Keratinocyte (primary cell): ENCODE measurements at regions not wholly inside any gene's neighbourhood (a gene's known extent, or its start where the extent isn't known, plus 50 kb on each side); places are given as distances from the start of the nearest gene placed in this dataset.

Experiments used
- DNase-seq: peaks from one replicate; pipeline ENCODE4 v3.0.0-alpha.2; 2011; ENCODE audit warnings: low read depth, missing footprints, low spot score
- FAIRE-seq: peaks from 2 replicates; lab custom pipeline; 2011; peaks lifted over from hg19 to GRCh38; lab: Jason Lieb, UNC
- H2AFZ ChIP-seq: 2 replicates; pipeline ENCODE4 v1.6.0; 2012; ENCODE audit warnings: low read length, control low read depth, inconsistent platforms; ENCODE audit not compliant: control insufficient read depth
- H3K27ac ChIP-seq: 2 replicates; pipeline ENCODE4 v1.5.1; 2011; ENCODE audit warnings: low read length; ENCODE audit not compliant: control insufficient read depth, insufficient read depth
- H3K27me3 ChIP-seq: 3 replicates; pipeline ENCODE4 v1.6.0; 2011; ENCODE audit warnings: low read length; ENCODE audit not compliant: control insufficient read depth, insufficient read depth; ENCODE audit errors: extremely low read depth
- H3K36me3 ChIP-seq, 2 experiments: 2 replicates in 1 of 2; 3 replicates in 1 of 2; pipeline ENCODE4 v1.5.1; 2011; ENCODE audit warnings: low read length in 2 of 2, mild to moderate bottlenecking in 1 of 2; ENCODE audit not compliant: control insufficient read depth in 2 of 2, insufficient read depth in 2 of 2; ENCODE audit errors: extremely low read depth in 1 of 2
- H3K4me1 ChIP-seq: 3 replicates; pipeline ENCODE4 v1.5.1; 2011; ENCODE audit warnings: low read length; ENCODE audit not compliant: control insufficient read depth, insufficient read depth; ENCODE audit errors: extremely low read depth
- H3K4me2 ChIP-seq: 3 replicates; pipeline ENCODE4 v1.6.0; 2011; ENCODE audit warnings: low read depth, low read length; ENCODE audit not compliant: control insufficient read depth, insufficient read depth; ENCODE audit errors: extremely low read depth
- H3K4me3 ChIP-seq, 3 experiments: fragments of 200-600 bp in 1 of 3; sonication (generic) in 1 of 3; 2 replicates in 2 of 3; 3 replicates in 1 of 3; pipeline ENCODE4 v1.5.1; 2011 to 2016; ENCODE audit warnings: low read length in 3 of 3, mild to moderate bottlenecking in 3 of 3, control low read depth in 2 of 3, inconsistent platforms in 1 of 3, low read depth in 1 of 3, mixed read lengths in 1 of 3, mixed run types in 1 of 3, moderate library complexity in 1 of 3; ENCODE audit not compliant: control insufficient read depth in 2 of 3, insufficient read depth in 2 of 3; ENCODE audit errors: extremely low read depth in 1 of 3
- H3K79me2 ChIP-seq: 2 replicates; pipeline ENCODE4 v1.6.0; 2012; ENCODE audit warnings: low read length; ENCODE audit not compliant: control insufficient read depth, insufficient read depth
- H3K9ac ChIP-seq: 3 replicates; pipeline ENCODE4 v1.6.0; 2011; ENCODE audit warnings: low read length; ENCODE audit not compliant: control insufficient read depth, insufficient read depth; ENCODE audit errors: extremely low read depth
- H3K9me1 ChIP-seq: 3 replicates; pipeline ENCODE4 v1.6.0; 2011; ENCODE audit warnings: low read length; ENCODE audit not compliant: control insufficient read depth, insufficient read depth; ENCODE audit errors: extremely low read depth
- H3K9me3 ChIP-seq: 2 replicates; pipeline ENCODE4 v1.5.1; 2012; ENCODE audit warnings: low read depth, low read length; ENCODE audit not compliant: control insufficient read depth
- H4K20me1 ChIP-seq: 3 replicates; pipeline ENCODE4 v1.6.0; 2011; ENCODE audit warnings: low read length; ENCODE audit not compliant: control insufficient read depth, insufficient read depth; ENCODE audit errors: extremely low read depth
- CTCF ChIP-seq, 3 experiments: IDR thresholded peaks in 1 of 3; conservative IDR thresholded peaks in 1 of 3; optimal IDR thresholded peaks in 1 of 3; 2 replicates in 2 of 3; 3 replicates in 1 of 3; pipeline versions ENCODE3 to v1.5.1; 2011; ENCODE audit warnings: low read length in 3 of 3, mild to moderate bottlenecking in 3 of 3, moderate library complexity in 2 of 3, control low read depth in 1 of 3, inconsistent platforms in 1 of 3; ENCODE audit not compliant: insufficient read depth in 2 of 3; ENCODE audit errors: extremely low read depth in 1 of 3
- EZH2 ChIP-seq: IDR thresholded peaks from one replicate; pipeline ENCODE4 v1.6.1; 2012; ENCODE audit warnings: inconsistent platforms, mild to moderate bottlenecking, low read length, moderate library complexity
- dilution Hi-C: fragments of 300-500 bp; cut with MboI; formaldehyde crosslinking; loops from one replicate; pipeline ENCODE4 v1.7.0; 2020; ENCODE audit warnings: low sequenced_read_pairs; ENCODE audit not compliant: extremely low pct_ligation_motif_present

- no peaks in the 10 kb centered on the region for H3K27me3 ChIP-seq
- H2AFZ ChIP-seq: no peak overlapping the region
- no peak overlapping the region for H3K27ac ChIP-seq
- no peak overlapping the region for H3K4me2 ChIP-seq
- dilution Hi-C loops: no loop called here
- no peak for FAIRE-seq
- no peaks in the 10 kb centered on the region for H3K79me2 ChIP-seq
- H3K4me3 ChIP-seq: no peak overlapping the region
- no peaks in the 10 kb centered on the region for H3K9me1 ChIP-seq
- H3K4me1 ChIP-seq: no peaks in the 10 kb centered on the region
- H4K20me1 ChIP-seq: no peaks in the 10 kb centered on the region
- H3K9ac ChIP-seq: no peak overlapping the region
- no peak for DNase-seq
- TF ChIP-seq EZH2: no peak
- TF ChIP-seq CTCF (optimal IDR thresholded peaks at IDR 0.05 in 1 of 3, IDR thresholded peaks at IDR 0.05 in 1 of 3, conservative IDR thresholded peaks at IDR 0.05 in 1 of 3; ENCODE audit: extremely low read depth in 1 of 3, insufficient read depth in 2 of 3, low read length in 3 of 3): no peak
- no peaks in the 10 kb centered on the region for H3K9me3 ChIP-seq
- no peaks in the 10 kb centered on the region for H3K36me3 ChIP-seq
These were observed 1917.7 kb upstream of the PIK3C3 start for GRCh38 chr18:40037356-40037755.

GRCh38 chr18:40036861-40037260 is 1918.2 kb upstream of the PIK3C3 start:
- DNase-seq (no peak), FAIRE-seq (no peak)
- no peak overlapping the region for H3K4me2 ChIP-seq
- TF ChIP-seq EZH2 (no peak), CTCF (optimal IDR thresholded peaks at IDR 0.05 in 1 of 3, IDR thresholded peaks at IDR 0.05 in 1 of 3, conservative IDR thresholded peaks at IDR 0.05 in 1 of 3; ENCODE audit: extremely low read depth in 1 of 3, insufficient read depth in 2 of 3, low read length in 3 of 3) (no peak)
- H2AFZ ChIP-seq: no peak overlapping the region
- no peaks in the 10 kb centered on the region for H4K20me1 ChIP-seq
- no peaks in the 10 kb centered on the region for H3K9me3 ChIP-seq
- no peaks in the 10 kb centered on the region for H3K79me2 ChIP-seq
- no peak overlapping the region for H3K4me3 ChIP-seq
- H3K9me1 ChIP-seq: no peaks in the 10 kb centered on the region
- no peaks in the 10 kb centered on the region for H3K4me1 ChIP-seq
- no peak overlapping the region for H3K27ac ChIP-seq
- no peak overlapping the region for H3K9ac ChIP-seq
- no peaks in the 10 kb centered on the region for H3K27me3 ChIP-seq
- no peaks in the 10 kb centered on the region for H3K36me3 ChIP-seq
- dilution Hi-C loops: no loop called here
